Liver (tissue), 8 donors: ENCODE measurements at regions not wholly inside any gene's neighbourhood (a gene's known extent, or its start where the extent isn't known, plus 50 kb on each side); places are given as distances from the start of the nearest gene placed in this dataset.

ENCODE experiments used
- DNase-seq: peaks from one replicate; pipeline ENCODE4 v3.0.0-alpha.2; 2017; ENCODE audit warnings: low spot score
- H3K27ac ChIP-seq, 2 donors: one replicate each; pipeline ENCODE4 v1.7.0; 2013; ENCODE audit warnings: inconsistent platforms in 2 of 2, low read length in 2 of 2, control low read depth in 1 of 2, low read depth in 1 of 2, mild to moderate bottlenecking in 1 of 2
- H3K27me3 ChIP-seq, 4 donors: one replicate each; pipeline versions ENCODE4 v1.6.1 to v1.7.0; 2013; ENCODE audit warnings: low read length in 3 of 4, inconsistent platforms in 1 of 4, mild to moderate bottlenecking in 1 of 4, moderate library complexity in 1 of 4; ENCODE audit not compliant: control insufficient read depth in 4 of 4, insufficient read depth in 4 of 4
- H3K36me3 ChIP-seq, 4 donors: one replicate each; pipeline versions ENCODE4 v1.6.1 to v1.7.0; 2013; ENCODE audit warnings: low read length in 3 of 4, mild to moderate bottlenecking in 3 of 4, low read depth in 1 of 4, moderate library complexity in 1 of 4; ENCODE audit not compliant: control insufficient read depth in 4 of 4, insufficient read depth in 3 of 4
- H3K4me1 ChIP-seq, 4 donors: one replicate each; pipeline versions ENCODE4 v1.6.1 to v1.7.0; 2013; ENCODE audit warnings: low read length in 3 of 4, mild to moderate bottlenecking in 3 of 4, moderate library complexity in 1 of 4; ENCODE audit not compliant: control insufficient read depth in 4 of 4, insufficient read depth in 4 of 4
- H3K4me3 ChIP-seq, 3 donors: one replicate each; pipeline versions ENCODE4 v1.6.1 to v1.7.0; 2013; ENCODE audit warnings: low read length in 3 of 3, control low read depth in 1 of 3, low read depth in 1 of 3, mild to moderate bottlenecking in 1 of 3
- H3K9ac ChIP-seq, 2 donors: one replicate each; pipeline ENCODE4 v1.7.0; 2013; ENCODE audit warnings: low read length in 2 of 2, mild to moderate bottlenecking in 2 of 2, moderate library complexity in 2 of 2, control low read depth in 1 of 2, low read depth in 1 of 2
- H3K9me3 ChIP-seq, 4 donors: one replicate each; pipeline versions ENCODE4 v1.6.1 to v1.7.0; 2013; ENCODE audit warnings: low read length in 3 of 4; ENCODE audit not compliant: control insufficient read depth in 4 of 4
- EGR1 ChIP-seq, 2 donors: IDR thresholded peaks; 2 replicates each; pipeline ENCODE4 v1.6.1; 2016 to 2018; ENCODE audit warnings: antibody characterized with exemption in 2 of 2, low read depth in 2 of 2
- FOXA1 ChIP-seq: IDR thresholded peaks from 2 replicates; pipeline ENCODE4 v1.6.1; 2016; ENCODE audit warnings: antibody characterized with exemption
- GABPA ChIP-seq, 2 donors: IDR thresholded peaks in 1 of 2; conservative IDR thresholded peaks in 1 of 2; 2 replicates each; pipeline ENCODE4 v1.6.1; 2016; ENCODE audit warnings: antibody characterized with exemption in 2 of 2, mild to moderate bottlenecking in 1 of 2, moderate library complexity in 1 of 2
- HNF4A ChIP-seq, 2 donors: conservative IDR thresholded peaks; 2 replicates each; pipeline ENCODE4 v1.6.1; 2016; ENCODE audit warnings: antibody characterized with exemption in 2 of 2, mild to moderate bottlenecking in 2 of 2
- HNF4G ChIP-seq: IDR thresholded peaks from 2 replicates; pipeline ENCODE4 v1.6.1; 2016; ENCODE audit warnings: antibody characterized with exemption
- JUND ChIP-seq, 2 donors: IDR thresholded peaks; 2 replicates each; pipeline ENCODE4 v1.6.1; 2016; ENCODE audit warnings: antibody characterized with exemption in 2 of 2
- NR2F2 ChIP-seq: IDR thresholded peaks from 2 replicates; pipeline ENCODE4 v1.6.1; 2016; ENCODE audit warnings: antibody characterized with exemption
- RAD21 ChIP-seq, 2 donors: IDR thresholded peaks; 2 replicates each; pipeline ENCODE4 v1.6.1; 2016; ENCODE audit warnings: antibody characterized with exemption in 2 of 2, mild to moderate bottlenecking in 2 of 2
- RXRA ChIP-seq, 2 donors: IDR thresholded peaks; 2 replicates each; pipeline ENCODE4 v1.6.1; 2017 to 2018; ENCODE audit warnings: antibody characterized with exemption in 2 of 2, mild to moderate bottlenecking in 1 of 2
- SP1 ChIP-seq: IDR thresholded peaks from 2 replicates; pipeline ENCODE4 v1.6.1; 2018; ENCODE audit warnings: antibody characterized with exemption, mild to moderate bottlenecking
- TAF1 ChIP-seq: conservative IDR thresholded peaks from 2 replicates; pipeline ENCODE4 v1.6.1; 2016; ENCODE audit warnings: antibody characterized with exemption, mild to moderate bottlenecking
- YY1 ChIP-seq: IDR thresholded peaks from 2 replicates; pipeline ENCODE4 v1.6.1; 2016; ENCODE audit warnings: antibody characterized with exemption, mild to moderate bottlenecking
- WGBS: extraction: QIAGEN DNeasy Blood & Tissue Kit; methylation state at CpG from one replicate; pipeline ENCODE4 v1.1.7; 2013; 5-methylcytosine and 5-hydroxymethylcytosine counted together
- TF ChIP-seq, protein P1 (sequence below): IDR thresholded peaks from 2 replicates; pipeline ENCODE4 v1.6.1; 2016; ENCODE audit warnings: antibody characterized with exemption
- TF ChIP-seq, protein P2 (sequence below): fragments of 150-350 bp; IDR thresholded peaks from 2 replicates; pipeline ENCODE4 v1.5.1; 2017; ENCODE audit warnings: improper control_type of control experiment, low read depth, low read length; ENCODE audit not compliant: missing input control
- TF ChIP-seq, protein P3 (sequence below): IDR thresholded peaks from 2 replicates; pipeline ENCODE4 v1.6.1; 2016; ENCODE audit warnings: antibody characterized with exemption
- donor health status: healthy.
- donor health status: healthy.
- donor health status: healthy.
- donor health status: healthy.
- donor health status: healthy.

DNA sequence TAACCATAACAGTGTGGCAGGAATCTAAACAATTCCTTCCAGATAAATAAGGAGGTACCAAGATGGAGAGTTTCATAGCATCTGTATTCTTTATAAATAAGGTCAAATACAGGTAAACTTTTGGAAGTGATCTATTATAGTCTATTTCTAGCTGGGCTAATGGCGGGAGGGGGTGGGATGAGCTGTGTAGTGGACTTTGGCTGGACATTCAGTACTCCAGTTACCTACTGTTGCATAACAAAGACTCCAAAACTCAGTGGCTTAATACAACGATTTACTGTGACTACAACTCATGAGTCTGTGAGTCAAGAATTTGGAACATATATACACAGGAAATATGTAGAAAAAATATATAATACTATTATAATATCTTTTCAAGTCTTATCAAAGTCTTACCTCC, 496.1 kb downstream of the BCL11B start:
- H3K36me3 ChIP-seq, result no peaks in the 10 kb centered on the region
- no peak overlapping the region for H3K27ac ChIP-seq
- WGBS, result 27% methylated on average over 2 of the region's 2 CpGs

DNA sequence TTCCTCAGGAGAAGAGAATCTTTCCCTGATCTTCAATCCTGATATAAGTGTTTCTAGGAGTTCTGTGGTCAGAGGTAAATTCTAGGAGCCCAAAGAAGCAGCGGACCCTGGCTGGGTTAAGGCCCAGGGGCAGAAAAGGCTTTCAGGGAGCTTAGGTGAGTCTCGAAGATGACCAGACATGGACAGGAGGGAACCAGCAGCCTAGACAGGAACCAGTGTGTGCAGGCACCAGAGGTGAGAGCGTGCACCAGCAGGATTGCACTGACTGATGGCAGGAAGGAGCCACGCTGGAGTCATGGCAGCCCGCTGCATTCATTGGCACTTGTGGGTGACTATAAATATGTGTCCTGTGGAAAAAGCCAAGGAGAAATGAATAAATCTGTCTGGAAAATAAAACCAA, 489.9 kb downstream of the BCL11B start:
- H3K9ac ChIP-seq, result no peak overlapping the region

More for the DNA sequence above, 496.1 kb downstream of the BCL11B start:
- H3K4me1 ChIP-seq, result no peaks in the 10 kb centered on the region
- no peaks in the 10 kb centered on the region for H3K9me3 ChIP-seq
- TF ChIP-seq, protein P1, sequence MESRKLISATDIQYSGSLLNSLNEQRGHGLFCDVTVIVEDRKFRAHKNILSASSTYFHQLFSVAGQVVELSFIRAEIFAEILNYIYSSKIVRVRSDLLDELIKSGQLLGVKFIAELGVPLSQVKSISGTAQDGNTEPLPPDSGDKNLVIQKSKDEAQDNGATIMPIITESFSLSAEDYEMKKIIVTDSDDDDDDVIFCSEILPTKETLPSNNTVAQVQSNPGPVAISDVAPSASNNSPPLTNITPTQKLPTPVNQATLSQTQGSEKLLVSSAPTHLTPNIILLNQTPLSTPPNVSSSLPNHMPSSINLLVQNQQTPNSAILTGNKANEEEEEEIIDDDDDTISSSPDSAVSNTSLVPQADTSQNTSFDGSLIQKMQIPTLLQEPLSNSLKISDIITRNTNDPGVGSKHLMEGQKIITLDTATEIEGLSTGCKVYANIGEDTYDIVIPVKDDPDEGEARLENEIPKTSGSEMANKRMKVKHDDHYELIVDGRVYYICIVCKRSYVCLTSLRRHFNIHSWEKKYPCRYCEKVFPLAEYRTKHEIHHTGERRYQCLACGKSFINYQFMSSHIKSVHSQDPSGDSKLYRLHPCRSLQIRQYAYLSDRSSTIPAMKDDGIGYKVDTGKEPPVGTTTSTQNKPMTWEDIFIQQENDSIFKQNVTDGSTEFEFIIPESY, result no peak
- TF ChIP-seq HNF4A (conservative IDR thresholded peaks at IDR 0.05) (peak; percentile 34 to 44), HNF4G (no peak)
- H3K4me3 ChIP-seq, result no peak overlapping the region
- no peaks in the 10 kb centered on the region for H3K27me3 ChIP-seq
- no peak overlapping the region for H3K9ac ChIP-seq
- DNase-seq, result no peak

DNA sequence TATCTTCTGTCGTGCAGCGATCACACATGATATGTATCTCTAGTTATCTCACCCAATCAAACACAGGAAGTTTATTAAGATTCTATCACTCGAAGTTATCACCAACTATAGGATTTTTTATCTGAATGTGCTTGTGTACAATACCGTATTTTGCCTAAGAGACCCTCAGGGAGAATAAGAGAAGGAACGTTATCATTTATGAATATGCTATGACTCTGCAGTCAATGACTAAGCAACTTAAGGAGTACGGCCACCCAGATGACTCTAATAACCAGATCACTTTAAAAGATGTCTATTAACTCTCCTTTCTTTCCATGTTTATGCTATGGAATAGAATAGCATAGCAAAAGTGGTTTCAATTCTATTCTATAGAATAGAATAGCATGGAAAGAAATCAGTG, 486.4 kb downstream of the BCL11B start:
- 60% methylated on average over 6 of the region's 6 CpGs for WGBS
- Histone ChIP-seq H3K9me3 (peaks cover 0 to 5% (median 0%) of the 10 kb centered on the region in 4 donors), H3K9ac (no peak overlapping the region), H3K27me3 (peaks cover 0 to 2% (median 0%) of the 10 kb centered on the region in 4 donors), H3K27ac (no peak overlapping the region), H3K4me3 (no peak overlapping the region), H3K36me3 (no peaks in the 10 kb centered on the region), H3K4me1 (no peaks in the 10 kb centered on the region)
- no peak for DNase-seq
- TF ChIP-seq HNF4G, result no peak
- TF ChIP-seq SP1, result no peak

More for the DNA sequence above, 489.9 kb downstream of the BCL11B start:
- no peak for DNase-seq
- H3K4me3 ChIP-seq, result no peak overlapping the region
- WGBS, result 87% methylated on average over 5 of the region's 5 CpGs
- no peak for TF ChIP-seq TAF1
- TF ChIP-seq YY1, result no peak
- no peak for TF ChIP-seq SP1
- TF ChIP-seq NR2F2, result no peak
- TF ChIP-seq RXRA (IDR thresholded peaks at IDR 0.05), result no peak
- TF ChIP-seq GABPA (IDR thresholded peaks at IDR 0.05 in 1 of 2, conservative IDR thresholded peaks at IDR 0.05 in 1 of 2), result no peak
- TF ChIP-seq FOXA1, result no peak
- no peaks in the 10 kb centered on the region for H3K4me1 ChIP-seq
- H3K27me3 ChIP-seq, result no peaks in the 10 kb centered on the region
- no peaks in the 10 kb centered on the region for H3K9me3 ChIP-seq
- no peak overlapping the region for H3K27ac ChIP-seq
- H3K36me3 ChIP-seq, result no peaks in the 10 kb centered on the region

DNA sequence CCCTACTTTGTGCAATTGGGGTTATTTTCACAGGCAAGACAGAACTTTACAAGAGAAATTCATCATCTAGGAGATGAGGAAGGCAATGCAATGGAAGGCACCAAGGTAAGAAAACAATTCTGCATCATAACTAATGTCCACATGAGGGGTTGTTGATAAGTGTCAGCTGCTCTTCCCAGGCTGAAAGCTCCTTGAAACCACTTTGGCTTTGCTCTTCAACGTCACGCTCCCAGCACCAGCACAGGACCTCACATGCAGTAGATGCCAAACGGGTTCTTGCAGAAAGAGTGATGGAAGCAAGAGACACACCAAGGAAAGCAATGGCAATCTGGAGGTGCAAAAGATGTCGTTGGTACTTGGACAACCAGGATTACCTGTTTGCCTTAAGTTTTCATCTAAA, 485.5 kb downstream of the BCL11B start:
- H3K4me3 ChIP-seq, result no peak overlapping the region
- no peak overlapping the region for H3K27ac ChIP-seq
- peaks cover 0 to 5% (median 0%) of the 10 kb centered on the region in 4 donors for H3K9me3 ChIP-seq
- H3K9ac ChIP-seq, result no peak overlapping the region
- H3K27me3 ChIP-seq, result peaks cover 0 to 2% (median 0%) of the 10 kb centered on the region in 4 donors
- WGBS, result 78% methylated on average over 4 of the region's 4 CpGs
- H3K36me3 ChIP-seq, result no peaks in the 10 kb centered on the region
- H3K4me1 ChIP-seq, result no peaks in the 10 kb centered on the region
- DNase-seq, result no peak
- TF ChIP-seq EGR1 (IDR thresholded peaks at IDR 0.05; ENCODE audit: low read depth in 2 of 2) (no peak), HNF4G (no peak), RXRA (IDR thresholded peaks at IDR 0.05) (no peak), NR2F2 (no peak), FOXA1 (no peak), TAF1 (no peak), JUND (IDR thresholded peaks at IDR 0.05) (no peak), RAD21 (IDR thresholded peaks at IDR 0.05) (no peak), SP1 (no peak)
- TF ChIP-seq, protein P1, result no peak
- TF ChIP-seq, protein P2, sequence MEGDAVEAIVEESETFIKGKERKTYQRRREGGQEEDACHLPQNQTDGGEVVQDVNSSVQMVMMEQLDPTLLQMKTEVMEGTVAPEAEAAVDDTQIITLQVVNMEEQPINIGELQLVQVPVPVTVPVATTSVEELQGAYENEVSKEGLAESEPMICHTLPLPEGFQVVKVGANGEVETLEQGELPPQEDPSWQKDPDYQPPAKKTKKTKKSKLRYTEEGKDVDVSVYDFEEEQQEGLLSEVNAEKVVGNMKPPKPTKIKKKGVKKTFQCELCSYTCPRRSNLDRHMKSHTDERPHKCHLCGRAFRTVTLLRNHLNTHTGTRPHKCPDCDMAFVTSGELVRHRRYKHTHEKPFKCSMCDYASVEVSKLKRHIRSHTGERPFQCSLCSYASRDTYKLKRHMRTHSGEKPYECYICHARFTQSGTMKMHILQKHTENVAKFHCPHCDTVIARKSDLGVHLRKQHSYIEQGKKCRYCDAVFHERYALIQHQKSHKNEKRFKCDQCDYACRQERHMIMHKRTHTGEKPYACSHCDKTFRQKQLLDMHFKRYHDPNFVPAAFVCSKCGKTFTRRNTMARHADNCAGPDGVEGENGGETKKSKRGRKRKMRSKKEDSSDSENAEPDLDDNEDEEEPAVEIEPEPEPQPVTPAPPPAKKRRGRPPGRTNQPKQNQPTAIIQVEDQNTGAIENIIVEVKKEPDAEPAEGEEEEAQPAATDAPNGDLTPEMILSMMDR, result no peak
- TF ChIP-seq, protein P3, sequence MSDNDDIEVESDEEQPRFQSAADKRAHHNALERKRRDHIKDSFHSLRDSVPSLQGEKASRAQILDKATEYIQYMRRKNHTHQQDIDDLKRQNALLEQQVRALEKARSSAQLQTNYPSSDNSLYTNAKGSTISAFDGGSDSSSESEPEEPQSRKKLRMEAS, result no peak
